ENCODE measurements at regions not wholly inside any gene's neighbourhood (a gene's known extent, or its start where the extent isn't known, plus 50 kb on each side); places are given as distances from the start of the nearest gene placed in this dataset.

DNA sequence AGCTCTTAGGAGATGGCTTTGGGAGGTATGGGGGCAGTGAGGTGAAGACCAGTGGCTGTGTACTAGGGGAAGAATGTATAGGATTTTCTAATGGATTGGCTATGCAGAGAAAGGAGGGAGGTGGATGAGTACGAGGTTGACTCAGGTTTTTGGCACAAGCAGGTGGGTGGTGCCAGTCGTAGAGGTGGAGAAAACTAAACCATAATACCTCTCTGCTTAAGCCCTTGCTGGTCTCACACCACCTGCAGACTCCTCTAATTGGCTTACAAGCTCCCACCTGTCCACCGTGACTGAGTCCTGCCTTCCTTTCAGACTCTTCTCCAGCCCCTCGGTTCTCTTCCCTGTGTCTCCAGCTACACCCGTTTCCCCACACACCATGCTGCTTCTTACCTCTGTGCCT, 521.7 kb upstream of the CLINT1 start:
- TF ChIP-seq, protein P1, sequence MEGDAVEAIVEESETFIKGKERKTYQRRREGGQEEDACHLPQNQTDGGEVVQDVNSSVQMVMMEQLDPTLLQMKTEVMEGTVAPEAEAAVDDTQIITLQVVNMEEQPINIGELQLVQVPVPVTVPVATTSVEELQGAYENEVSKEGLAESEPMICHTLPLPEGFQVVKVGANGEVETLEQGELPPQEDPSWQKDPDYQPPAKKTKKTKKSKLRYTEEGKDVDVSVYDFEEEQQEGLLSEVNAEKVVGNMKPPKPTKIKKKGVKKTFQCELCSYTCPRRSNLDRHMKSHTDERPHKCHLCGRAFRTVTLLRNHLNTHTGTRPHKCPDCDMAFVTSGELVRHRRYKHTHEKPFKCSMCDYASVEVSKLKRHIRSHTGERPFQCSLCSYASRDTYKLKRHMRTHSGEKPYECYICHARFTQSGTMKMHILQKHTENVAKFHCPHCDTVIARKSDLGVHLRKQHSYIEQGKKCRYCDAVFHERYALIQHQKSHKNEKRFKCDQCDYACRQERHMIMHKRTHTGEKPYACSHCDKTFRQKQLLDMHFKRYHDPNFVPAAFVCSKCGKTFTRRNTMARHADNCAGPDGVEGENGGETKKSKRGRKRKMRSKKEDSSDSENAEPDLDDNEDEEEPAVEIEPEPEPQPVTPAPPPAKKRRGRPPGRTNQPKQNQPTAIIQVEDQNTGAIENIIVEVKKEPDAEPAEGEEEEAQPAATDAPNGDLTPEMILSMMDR (IDR thresholded peaks at IDR 0.05; ENCODE audit: insufficient read depth, low read length), result no peak
- no peak for TF ChIP-seq POLR2AphosphoS5 (IDR thresholded peaks at IDR 0.05; ENCODE audit: low read depth)

Data from HL-60 (cell line).